Endothelial cell of umbilical vein (primary cell): ENCODE measurements at regions not wholly inside any gene's neighbourhood (a gene's known extent, or its start where the extent isn't known, plus 50 kb on each side); places are given as distances from the start of the nearest gene placed in this dataset. TPM values are rescaled to one million over a fixed set of nuclear protein-coding genes. Genes with fewer than 3 reads are reported as not detected.

ENCODE experiments used
- BruUV-seq: library from RNA; stranded (reverse); fragments of 400-500 nt; replicated peaks from 2 replicates; lab custom pipeline; 2021; lab: Mats Ljungman, UMichigan
- CTCF ChIA-PET: fragments of 300-600, 350-600 bp; sonication (Branson Sonifier 250); formaldehyde crosslinking; loops from one replicate; lab custom pipeline; 2021; ENCODE audit warnings: antibody characterized with exemption, inconsistent platforms; lab: Charles Lee
- POLR2A ChIA-PET: fragments of 300-600, 350-600 bp; sonication (Branson Sonifier 250); formaldehyde crosslinking; loops from one replicate; lab custom pipeline; 2021; ENCODE audit warnings: antibody characterized with exemption, inconsistent platforms; lab: Charles Lee
- DNase-seq: peaks from one replicate; pipeline ENCODE4 v3.0.0-alpha.2; 2011; ENCODE audit warnings: low read depth, low spot score
- FAIRE-seq: peaks from 2 replicates; lab custom pipeline; 2011; peaks lifted over from hg19 to GRCh38; lab: Jason Lieb, UNC
- H2AFZ ChIP-seq: 2 replicates; pipeline ENCODE4 v1.6.0; 2012; ENCODE audit warnings: low read depth, low read length, control low read depth, inconsistent platforms
- H3K27ac ChIP-seq: 2 replicates; pipeline ENCODE4 v1.5.1; 2011; ENCODE audit warnings: low read depth, mild to moderate bottlenecking, control low read depth, low read length, moderate library complexity; ENCODE audit not compliant: insufficient read depth
- H3K27me3 ChIP-seq, 2 experiments: 2 replicates each; pipeline versions ENCODE4 v1.6.0 to v1.6.1; 2011; ENCODE audit warnings: low read length in 2 of 2, mixed read lengths in 1 of 2; ENCODE audit not compliant: control insufficient read depth in 2 of 2, insufficient read depth in 2 of 2
- H3K36me3 ChIP-seq, 2 experiments: 2 replicates in 1 of 2; 3 replicates in 1 of 2; pipeline ENCODE4 v1.5.1; 2011; ENCODE audit warnings: low read length in 2 of 2, mild to moderate bottlenecking in 1 of 2, moderate library complexity in 1 of 2; ENCODE audit not compliant: control insufficient read depth in 2 of 2, insufficient read depth in 2 of 2; ENCODE audit errors: extremely low read depth in 1 of 2
- H3K4me1 ChIP-seq: 3 replicates; pipeline ENCODE4 v1.5.1; 2011; ENCODE audit warnings: mild to moderate bottlenecking, low read length; ENCODE audit not compliant: control insufficient read depth, insufficient read depth; ENCODE audit errors: extremely low read depth
- H3K4me2 ChIP-seq: 2 replicates; pipeline ENCODE4 v1.6.1; 2011; ENCODE audit warnings: low read length, control low read depth, mixed read lengths; ENCODE audit not compliant: insufficient read depth
- H3K4me3 ChIP-seq, 3 experiments: fragments of 200-600 bp in 1 of 3; sonication (generic), shearing (Covaris generic) in 1 of 3; replicated peaks in 1 of 3; 2 replicates each; pipeline ENCODE4 v1.5.1; 2011 to 2016; ENCODE audit warnings: control low read depth in 3 of 3, low read length in 3 of 3, mild to moderate bottlenecking in 2 of 3, inconsistent platforms in 1 of 3, low read depth in 1 of 3, moderate library complexity in 1 of 3; ENCODE audit not compliant: insufficient read depth in 1 of 3
- H3K79me2 ChIP-seq: 2 replicates; pipeline ENCODE4 v1.6.0; 2012; ENCODE audit warnings: low read length, inconsistent platforms; ENCODE audit not compliant: control insufficient read depth, insufficient read depth
- H3K9ac ChIP-seq: replicated peaks from 2 replicates; pipeline ENCODE3; 2011; ENCODE audit warnings: low read length, control low read depth; ENCODE audit not compliant: insufficient read depth; ENCODE audit errors: extremely low read depth
- H3K9me1 ChIP-seq: replicated peaks from 3 replicates; pipeline ENCODE4 v1.6.0; 2011; ENCODE audit warnings: mild to moderate bottlenecking, low read length; ENCODE audit not compliant: control insufficient read depth, insufficient read depth; ENCODE audit errors: extremely low read depth
- H3K9me3 ChIP-seq: replicated peaks from 2 replicates; pipeline ENCODE4 v1.5.1; 2012; ENCODE audit warnings: low read length, inconsistent platforms; ENCODE audit not compliant: control insufficient read depth, insufficient read depth
- H4K20me1 ChIP-seq: replicated peaks from 2 replicates; pipeline ENCODE3; 2011; ENCODE audit warnings: mild to moderate bottlenecking, low read length; ENCODE audit not compliant: control insufficient read depth, insufficient read depth; ENCODE audit errors: extremely low read depth
- POLR2AphosphoS5 ChIP-seq: IDR thresholded peaks from 2 replicates; pipeline ENCODE4 v1.6.1; 2012; ENCODE audit warnings: low read depth, mild to moderate bottlenecking, control low read depth, low read length, moderate library complexity; ENCODE audit not compliant: insufficient read depth
- dilution Hi-C: fragments of 300-500 bp; cut with MboI; formaldehyde crosslinking; loops from one replicate; pipeline ENCODE4 v1.15.0; 2019; ENCODE audit warnings: low sequenced_read_pairs; ENCODE audit not compliant: extremely low pct_ligation_motif_present
- intact Hi-C: fragments of 100-400 bp; cut with micrococcal nuclease; formaldehyde crosslinking; loops from one replicate; pipeline ENCODE4 v1.10.0; 2022
- small RNA-seq: library from RNA; depleted of rRNA; stranded (forward); fragments of <200 nt; gene quantifications from one replicate; pipeline ENCODE3, GENCODE V24; 2012; ENCODE audit warnings: low replicate concordance, low read depth; ENCODE audit not compliant: insufficient read depth, insufficient read length

- no peaks in the 10 kb centered on the region for H3K36me3 ChIP-seq
- no peak for TF ChIP-seq POLR2AphosphoS5
- peak overlapping the region; percentile 26 for H3K4me2 ChIP-seq
- BruUV-seq, result TSS peak; percentile 88
- H3K9ac ChIP-seq, result peak overlapping the region; percentile 82
- dilution Hi-C loops (no loop called here), intact Hi-C loops (no loop called here)
- ChIA-PET POLR2A (interaction anchor here (1.2 to 2.7 kb wide), 4 partner anchors 11 to 195 kb away, joined by 3 to 33 read pairs (median 8); partner anchors contain the start of gene NREP), CTCF (interaction anchor here (0.8 to 4.1 kb wide), 9 partner anchors 11 to 598 kb away, joined by 3 to 116 read pairs (median 6); no protein-coding TSS in a partner anchor)
- no peaks in the 10 kb centered on the region for H4K20me1 ChIP-seq
- peaks cover 50% of the 10 kb centered on the region for H3K4me1 ChIP-seq
- no peaks in the 10 kb centered on the region for H3K9me3 ChIP-seq
- no peaks in the 10 kb centered on the region for H3K9me1 ChIP-seq
- FAIRE-seq (peak; percentile 15), DNase-seq (peak; percentile 88)
- no peaks in the 10 kb centered on the region for H3K27me3 ChIP-seq
- H3K27ac ChIP-seq, result peak overlapping the region; percentile 95
- H3K4me3 ChIP-seq, result peak overlapping the region in 1 of 3 experiments; percentile 0
- H3K79me2 ChIP-seq, result no peaks in the 10 kb centered on the region
- H2AFZ ChIP-seq, result no peak overlapping the region
Observed at GRCh38 chr5:111562561-111562960, 50.2 kb upstream of the STARD4 start.

Small RNA genes lying in the stretch of these regions (small RNA-seq; reads per million reads assigned to genes)
- gene AC008967.1 (not detected), gene HMGN1P13 (not detected)
